Smooth muscle cell of the brain vasculature (primary cell): ENCODE measurements at regions not wholly inside any gene's neighbourhood (a gene's known extent, or its start where the extent isn't known, plus 50 kb on each side); places are given as distances from the start of the nearest gene placed in this dataset.
"Not testable (repeated sequence)": the region's sequence is repeated elsewhere in the genome, so short reads cannot be mapped to it uniquely, and the experiment has no call there.

Source experiments
- DNase-seq: peaks from one replicate; pipeline ENCODE4 v3.0.0-alpha.2; 2012; ENCODE audit warnings: low read depth, low spot score

GRCh38 chr3:144900366-144900765 lies 928.7 kb downstream of the DIPK2A start:
- DNase-seq: no peak

- DNase-seq: not testable (repeated sequence)
Observed at GRCh38 chr3:144907581-144907980, 936.0 kb downstream of the DIPK2A start.

DNA sequence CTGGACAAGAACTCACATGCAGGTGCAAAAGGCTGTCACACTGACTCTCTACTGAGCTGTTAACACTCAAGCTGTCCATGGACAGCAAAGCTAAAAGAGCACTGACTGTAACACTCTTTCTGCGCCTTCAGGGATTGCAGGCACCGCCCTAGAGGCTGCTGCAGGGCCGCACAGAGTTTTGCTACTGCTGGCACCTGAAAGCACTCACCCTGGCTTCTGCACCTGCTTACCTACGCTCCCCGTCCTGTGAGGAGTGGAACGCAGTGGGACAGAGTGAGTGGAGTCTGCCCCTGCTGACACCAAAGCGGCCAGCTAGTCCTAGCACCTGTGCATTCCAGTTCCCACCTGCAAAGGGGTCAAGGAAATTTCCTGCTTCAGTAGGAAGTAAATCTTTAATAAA lies 941.3 kb downstream of the DIPK2A start:
- no peak for DNase-seq

DNA sequence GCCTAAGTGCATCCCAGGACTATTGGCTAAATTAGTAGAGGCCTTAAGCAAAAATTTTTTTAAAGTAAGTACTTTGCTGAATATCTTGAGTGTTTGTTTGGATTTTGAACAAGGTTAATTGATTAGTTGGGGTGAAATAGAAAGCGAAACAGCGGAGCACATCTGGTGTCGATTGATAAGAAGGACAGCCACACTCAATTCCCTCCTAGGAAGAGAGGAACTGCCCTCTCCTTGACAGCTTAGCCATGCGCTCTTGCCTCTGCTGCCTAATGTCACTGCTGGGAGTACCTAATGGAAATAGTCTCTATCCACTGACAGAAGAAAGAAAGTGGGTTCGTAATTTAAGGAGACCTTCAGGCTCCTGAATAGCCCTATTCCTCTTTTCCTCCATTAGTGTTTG lies 943.6 kb downstream of the DIPK2A start:
- DNase-seq: no peak

- DNase-seq: no peak
Observed at GRCh38 chr3:144921710-144922109, 950.1 kb downstream of the DIPK2A start.

DNA sequence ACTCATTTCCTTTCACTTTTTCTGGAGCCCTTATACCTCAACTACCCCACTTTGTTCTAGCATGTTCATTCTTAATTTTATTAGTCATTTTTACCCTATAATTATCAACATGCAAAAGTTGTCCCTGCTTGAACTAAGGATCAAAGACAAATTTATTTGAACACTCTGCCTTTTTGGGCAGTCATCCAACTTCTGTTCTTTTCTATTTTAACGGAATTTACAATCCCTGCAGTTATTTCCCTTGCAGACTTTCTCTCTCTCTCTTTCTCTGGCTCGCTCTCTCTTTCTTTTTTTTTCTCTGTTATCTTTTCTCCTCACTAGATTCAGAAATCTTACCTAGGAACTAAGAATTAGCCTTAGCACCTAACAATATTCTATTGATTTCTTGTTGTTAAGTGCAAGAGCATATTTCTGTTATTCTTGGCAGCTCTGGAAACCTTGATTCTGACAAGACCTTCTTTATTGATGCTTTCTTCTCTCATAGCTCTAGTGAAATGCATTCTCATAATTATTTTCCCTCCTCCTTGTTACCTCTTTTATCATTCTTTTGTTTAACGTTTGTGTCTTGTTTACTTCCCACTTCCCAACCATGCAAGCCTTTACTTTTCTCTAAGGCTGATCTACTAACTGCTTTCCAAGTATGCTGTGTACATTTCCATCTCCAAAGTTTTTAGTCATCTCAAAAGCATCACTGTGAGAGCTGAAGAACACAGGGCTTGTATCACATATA lies 951.6 kb downstream of the DIPK2A start:
- DNase-seq: no peak

- no peak for DNase-seq
Observed at GRCh38 chr3:144930431-144930830, 958.8 kb downstream of the DIPK2A start.

GRCh38 chr3:144931590-144931989 lies 960.0 kb downstream of the DIPK2A start:
- DNase-seq: no peak

DNA sequence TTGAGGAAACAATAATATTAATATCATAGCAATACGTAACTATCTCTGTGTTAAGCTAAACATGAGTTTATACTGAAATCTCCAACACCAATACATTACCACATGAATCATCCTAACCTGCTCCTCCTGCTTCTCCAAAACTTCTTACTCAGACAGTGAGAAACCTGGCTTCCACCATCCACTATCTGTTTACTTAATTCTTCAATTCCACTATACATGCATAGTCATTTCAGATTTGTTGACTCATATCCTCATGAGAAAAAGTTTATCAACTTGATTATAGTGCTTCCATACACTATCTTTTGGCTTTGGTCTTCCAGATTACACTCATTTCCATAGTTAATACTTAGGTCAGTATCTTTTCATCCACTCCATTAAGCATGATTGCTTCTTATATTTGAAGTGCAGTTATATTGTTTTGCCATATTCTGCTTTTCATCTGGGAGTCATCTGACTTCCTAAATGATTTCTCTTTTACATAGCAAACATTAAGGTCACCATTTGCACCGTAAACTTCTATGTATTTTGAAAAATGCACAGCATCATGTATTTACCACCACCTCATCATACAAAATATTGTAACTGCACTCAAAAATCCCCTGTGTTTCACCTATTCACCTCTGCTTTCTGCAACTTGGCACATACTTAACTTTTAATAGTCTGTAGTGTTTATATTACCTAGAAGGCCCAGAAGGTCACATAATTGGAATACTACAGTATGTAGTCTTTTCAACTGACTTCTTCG lies 970.6 kb downstream of the DIPK2A start:
- no peak for DNase-seq

DNA sequence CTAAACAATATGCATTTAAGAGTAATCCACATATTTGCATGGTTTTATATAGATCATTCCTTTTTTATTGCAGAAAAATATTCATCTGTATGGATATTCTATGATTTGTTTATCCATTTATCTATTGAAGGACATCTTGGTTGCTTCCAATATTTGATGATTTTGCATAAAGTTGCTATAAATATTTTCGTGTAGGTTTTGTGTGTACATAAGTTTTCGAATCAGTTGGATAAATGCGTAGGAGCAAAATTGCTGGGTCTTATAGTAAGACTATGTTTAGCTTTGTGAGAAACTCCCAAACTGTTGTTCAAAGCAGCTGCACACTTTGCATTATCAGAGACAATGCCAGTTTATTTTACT lies 971.2 kb downstream of the DIPK2A start:
- DNase-seq: no peak

DNA sequence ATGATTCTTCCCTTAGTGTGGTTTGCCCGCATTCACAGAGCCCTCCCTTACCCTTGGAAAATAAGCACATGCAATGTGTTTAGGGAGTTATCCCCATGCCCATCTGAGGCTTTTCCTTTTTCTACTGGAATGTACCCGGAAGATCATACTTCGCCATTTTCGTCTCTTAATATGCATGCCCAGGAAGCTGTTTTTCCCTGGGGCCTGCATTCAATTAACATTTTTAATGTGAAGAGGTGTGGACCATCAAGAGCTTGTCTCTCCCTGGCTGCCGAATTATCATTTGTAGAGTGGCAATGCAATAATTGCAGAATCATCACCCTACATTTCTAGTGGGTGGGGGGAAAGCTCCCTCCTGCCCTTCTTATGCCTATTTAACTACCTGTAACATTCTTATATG lies 976.3 kb downstream of the DIPK2A start:
- DNase-seq: no peak

- DNase-seq: no peak
Observed at GRCh38 chr3:144948711-144949110, 977.1 kb downstream of the DIPK2A start.

DNA sequence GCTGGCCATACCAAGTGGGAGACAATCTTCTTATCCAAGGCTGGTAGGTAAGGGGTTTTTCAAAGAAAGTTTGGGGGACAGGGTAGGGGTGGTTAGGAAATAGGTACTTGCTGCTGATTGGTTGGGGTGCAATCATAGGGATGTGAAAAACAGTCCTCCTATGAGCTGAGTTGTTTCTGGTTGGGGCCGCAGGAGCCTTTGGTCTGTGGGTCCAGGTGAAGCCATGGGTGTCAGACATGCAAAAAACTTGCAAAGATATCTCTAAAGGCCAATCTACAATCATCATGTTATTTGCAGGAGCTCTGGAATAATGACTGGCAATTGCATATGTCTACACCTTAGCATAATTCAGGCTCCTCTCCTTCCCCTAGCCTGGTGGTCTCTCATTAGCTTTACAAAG lies 982.3 kb downstream of the DIPK2A start:
- DNase-seq: no peak

DNA sequence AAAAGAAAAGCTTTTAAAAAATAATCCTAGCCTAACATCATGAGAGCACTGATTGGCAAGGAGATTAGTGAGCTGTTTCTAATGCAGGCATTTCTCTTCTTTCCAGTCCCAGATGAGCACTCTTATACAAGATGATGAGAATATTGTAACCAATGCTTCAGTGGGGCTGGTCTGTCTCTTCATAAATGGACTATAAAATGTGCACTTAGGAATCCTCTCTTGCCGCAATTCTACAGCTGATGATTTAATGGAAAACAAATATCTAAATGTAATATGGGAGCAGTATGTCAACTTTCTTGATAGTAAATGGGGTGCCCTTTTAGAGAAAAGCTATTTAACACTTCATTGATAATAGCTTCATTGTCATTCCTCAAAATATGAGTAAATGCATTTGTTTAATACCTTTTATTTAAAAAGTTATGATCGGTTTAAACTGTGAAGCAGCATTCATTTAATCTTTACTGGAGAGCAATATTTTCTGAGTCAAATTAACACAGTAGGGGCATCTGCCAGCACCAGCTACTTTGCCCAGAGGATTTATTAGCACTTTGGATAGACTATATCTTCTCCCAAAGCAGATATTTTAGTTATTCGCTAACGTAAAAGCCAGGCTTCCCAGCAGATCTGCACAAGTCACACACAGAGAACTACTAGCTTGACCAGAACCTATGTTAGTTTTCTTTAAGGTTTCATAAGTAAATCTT lies 985.9 kb downstream of the DIPK2A start:
- no peak for DNase-seq

GRCh38 chr3:144963810-144964209 lies 992.2 kb downstream of the DIPK2A start:
- DNase-seq: no peak

- no peak for DNase-seq
Observed at GRCh38 chr3:144966560-144966959, 994.9 kb downstream of the DIPK2A start.

DNA sequence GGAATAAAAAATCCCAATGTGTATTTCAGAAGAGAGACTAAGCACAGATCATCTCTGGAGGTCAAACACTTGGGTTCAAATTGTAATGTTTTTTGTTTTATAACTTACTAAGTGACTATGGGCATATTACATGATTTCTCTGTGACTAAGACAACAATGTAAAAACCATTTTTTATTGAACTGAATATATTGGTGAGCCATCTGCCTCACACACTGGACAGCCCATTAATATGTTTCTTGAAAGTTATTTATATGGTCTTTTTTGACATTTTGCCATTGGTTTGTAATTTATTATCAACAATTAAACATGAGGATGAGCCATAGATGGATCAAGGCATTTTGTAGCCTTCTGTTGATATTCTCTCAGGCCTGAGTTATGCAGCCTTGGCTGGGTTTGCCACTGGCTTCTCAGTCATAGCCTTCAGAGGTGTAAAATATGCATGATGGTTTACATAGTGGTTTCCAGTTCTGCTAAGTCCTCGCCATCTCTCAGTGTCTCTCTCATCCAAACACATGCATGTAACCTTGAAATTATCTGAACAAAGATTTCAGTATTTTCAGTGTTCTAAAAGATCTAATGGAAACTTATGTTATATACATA lies 997.2 kb downstream of the DIPK2A start:
- DNase-seq: no peak

DNA sequence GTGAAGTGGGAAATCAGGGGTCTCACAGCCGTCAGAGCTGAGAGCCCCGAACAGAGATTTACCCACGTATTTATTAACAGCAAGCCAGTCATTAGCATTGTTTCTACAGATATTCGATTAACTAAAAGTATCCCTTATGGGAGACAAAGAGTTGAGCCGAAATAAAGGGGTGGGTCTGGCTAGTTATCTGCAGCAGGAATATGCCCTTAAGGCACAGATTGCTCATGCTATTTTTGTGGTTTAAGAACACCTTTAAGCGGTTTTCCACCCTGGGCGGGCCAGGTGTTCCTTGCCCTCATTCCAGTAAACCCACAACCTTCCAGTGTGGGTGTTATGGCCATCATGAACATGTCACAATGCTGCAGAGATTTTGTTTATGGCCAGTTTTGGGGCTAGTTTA lies 1012.9 kb downstream of the DIPK2A start:
- not testable (repeated sequence) for DNase-seq

- DNase-seq: no peak
Observed at GRCh38 chr3:144989807-144990206, 1018.2 kb downstream of the DIPK2A start.

DNA sequence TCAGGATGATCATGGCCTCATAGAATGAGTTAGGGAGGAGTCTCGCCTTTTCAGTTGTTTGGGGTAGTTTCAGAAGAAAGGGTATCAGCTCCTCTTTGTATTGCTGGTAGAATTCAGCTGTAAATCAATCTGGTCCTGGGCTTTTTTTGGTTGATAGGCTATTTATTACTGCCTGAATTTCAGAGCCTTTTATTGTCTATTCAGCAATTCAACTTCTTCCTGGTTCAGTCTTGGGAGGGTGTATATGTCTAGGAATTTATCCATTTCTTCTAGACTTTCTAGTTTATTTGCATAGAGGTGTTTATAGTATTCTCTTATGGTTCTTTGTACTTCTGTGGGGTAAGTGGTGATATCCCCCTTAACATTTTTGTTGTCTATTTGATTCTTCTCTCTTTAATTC lies 1024.2 kb downstream of the DIPK2A start:
- no peak for DNase-seq

DNA sequence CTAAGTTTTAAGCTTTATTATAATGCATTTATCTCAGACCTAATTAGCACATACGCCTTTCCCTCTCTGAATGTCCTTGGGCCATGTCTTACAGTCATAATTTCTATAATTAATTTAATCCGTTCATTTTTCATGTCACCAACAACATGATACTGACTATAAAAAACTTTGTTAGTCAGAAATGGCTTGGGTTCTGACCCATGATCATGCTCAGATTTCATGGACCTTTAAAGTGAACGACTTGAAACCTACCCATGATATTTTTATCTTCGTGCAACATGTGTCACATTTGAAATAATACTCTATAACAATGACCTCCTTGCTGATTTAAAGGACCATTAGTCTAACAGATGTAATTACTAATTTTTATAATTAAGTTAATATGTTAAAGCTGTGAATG lies 1033.8 kb downstream of the DIPK2A start:
- no peak for DNase-seq

- no peak for DNase-seq
Observed at GRCh38 chr3:145006271-145006670, 1034.6 kb downstream of the DIPK2A start.
